OCI-LY7 (cell line): ENCODE measurements at regions not wholly inside any gene's neighbourhood (a gene's known extent, or its start where the extent isn't known, plus 50 kb on each side); places are given as distances from the start of the nearest gene placed in this dataset.

Experiments used
- EZH2phosphoT487 ChIP-seq: fragments of 200-600 bp; sonication (generic); IDR thresholded peaks from 2 replicates; pipeline ENCODE4 v1.6.1; 2018; ENCODE audit warnings: low read depth, borderline replicate concordance, mild to moderate bottlenecking, mixed run types, antibody characterized with exemption, low read length, moderate library complexity, mixed read lengths
- TF ChIP-seq, protein P1 (sequence below): fragments of 200-600 bp; sonication (generic); conservative IDR thresholded peaks from 2 replicates; pipeline ENCODE4 v1.5.1; 2014; ENCODE audit warnings: mild to moderate bottlenecking, antibody characterized with exemption, low read length, moderate library complexity, mixed read lengths

DNA sequence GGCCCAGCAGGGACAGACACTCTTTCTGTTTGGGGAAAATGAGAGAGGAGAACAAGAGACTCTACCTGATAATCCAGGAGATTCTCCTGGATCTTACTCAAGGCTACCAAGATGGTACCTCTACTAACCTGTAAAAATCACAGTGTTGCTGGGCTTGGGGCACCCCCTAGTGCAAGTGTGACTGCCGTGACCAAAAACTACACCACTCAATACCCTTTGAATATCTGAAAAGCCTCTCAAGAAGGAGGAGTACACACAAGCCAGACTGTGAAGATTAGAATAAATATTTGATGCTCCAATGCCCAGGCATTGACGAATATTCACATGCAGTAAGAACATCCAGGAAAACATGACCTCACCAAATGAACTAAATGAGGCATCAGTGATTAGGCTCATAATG, 965.4 kb downstream of the LRFN5 start:
- TF ChIP-seq, protein P1, sequence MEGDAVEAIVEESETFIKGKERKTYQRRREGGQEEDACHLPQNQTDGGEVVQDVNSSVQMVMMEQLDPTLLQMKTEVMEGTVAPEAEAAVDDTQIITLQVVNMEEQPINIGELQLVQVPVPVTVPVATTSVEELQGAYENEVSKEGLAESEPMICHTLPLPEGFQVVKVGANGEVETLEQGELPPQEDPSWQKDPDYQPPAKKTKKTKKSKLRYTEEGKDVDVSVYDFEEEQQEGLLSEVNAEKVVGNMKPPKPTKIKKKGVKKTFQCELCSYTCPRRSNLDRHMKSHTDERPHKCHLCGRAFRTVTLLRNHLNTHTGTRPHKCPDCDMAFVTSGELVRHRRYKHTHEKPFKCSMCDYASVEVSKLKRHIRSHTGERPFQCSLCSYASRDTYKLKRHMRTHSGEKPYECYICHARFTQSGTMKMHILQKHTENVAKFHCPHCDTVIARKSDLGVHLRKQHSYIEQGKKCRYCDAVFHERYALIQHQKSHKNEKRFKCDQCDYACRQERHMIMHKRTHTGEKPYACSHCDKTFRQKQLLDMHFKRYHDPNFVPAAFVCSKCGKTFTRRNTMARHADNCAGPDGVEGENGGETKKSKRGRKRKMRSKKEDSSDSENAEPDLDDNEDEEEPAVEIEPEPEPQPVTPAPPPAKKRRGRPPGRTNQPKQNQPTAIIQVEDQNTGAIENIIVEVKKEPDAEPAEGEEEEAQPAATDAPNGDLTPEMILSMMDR, result no peak
- no peak for TF ChIP-seq EZH2phosphoT487
